SU-DHL-6 (cell line): ENCODE measurements at regions not wholly inside any gene's neighbourhood (a gene's known extent, or its start where the extent isn't known, plus 50 kb on each side); places are given as distances from the start of the nearest gene placed in this dataset.

Experiments
- H2AFZ ChIP-seq: fragments of 200-600 bp; sonication (generic); 2 replicates; pipeline ENCODE4 v1.6.1; 2014; ENCODE audit warnings: low read depth, mild to moderate bottlenecking, moderate library complexity, mixed read lengths, antibody characterized with exemption, low read length; ENCODE audit not compliant: severe bottlenecking
- H3F3A ChIP-seq: fragments of 200-600 bp; shearing (Covaris generic); 2 replicates; pipeline ENCODE4 v1.6.0; 2016; ENCODE audit warnings: antibody characterized with exemption, mild to moderate bottlenecking; ENCODE audit not compliant: insufficient read depth
- H3K27ac ChIP-seq: fragments of 200-600 bp; sonication (generic); 2 replicates; pipeline ENCODE4 v1.5.1; 2016; ENCODE audit warnings: low read depth, mild to moderate bottlenecking, low read length, moderate library complexity, mixed read lengths
- H3K27me3 ChIP-seq: fragments of 200-600 bp; sonication (generic), shearing (Covaris generic); 2 replicates; pipeline ENCODE4 v1.6.0; 2014; ENCODE audit warnings: mild to moderate bottlenecking, low read length
- H3K36me3 ChIP-seq: fragments of 200-600 bp; sonication (generic); 2 replicates; pipeline ENCODE4 v1.6.1; 2014; ENCODE audit warnings: mild to moderate bottlenecking, low read length, mixed read lengths
- H3K4me2 ChIP-seq: fragments of 300-600, 200-600 bp; shearing (Covaris generic), sonication (generic); 2 replicates; pipeline ENCODE4 v1.6.0; 2014; ENCODE audit warnings: low read length, low read depth, mild to moderate bottlenecking; ENCODE audit not compliant: poor library complexity, severe bottlenecking
- H3K4me3 ChIP-seq: fragments of 200-600 bp; sonication (generic); 2 replicates; pipeline ENCODE4 v1.5.1; 2014; ENCODE audit warnings: antibody characterized with exemption, low read length, mild to moderate bottlenecking, mixed read lengths; ENCODE audit not compliant: insufficient read depth, poor library complexity, severe bottlenecking
- H3K79me2 ChIP-seq: fragments of 200-600 bp; sonication (generic); 2 replicates; pipeline ENCODE4 v1.6.1; 2014; ENCODE audit warnings: mild to moderate bottlenecking, low read length, moderate library complexity; ENCODE audit not compliant: insufficient read depth
- H3K9ac ChIP-seq: fragments of 200-600 bp; sonication (generic); 2 replicates; pipeline ENCODE4 v1.7.0; 2014; ENCODE audit warnings: mild to moderate bottlenecking, low read length
- H3K9me2 ChIP-seq: fragments of 200-600 bp; sonication (generic); replicated peaks from 2 replicates; pipeline ENCODE4 v1.6.1; 2014; ENCODE audit warnings: low read length; ENCODE audit not compliant: insufficient read depth
- H3K9me3 ChIP-seq: fragments of 200-600 bp; sonication (generic); 2 replicates; pipeline ENCODE4 v1.6.1; 2014; ENCODE audit warnings: low read length, mixed read lengths; ENCODE audit not compliant: insufficient read depth
- H4K20me1 ChIP-seq: fragments of 200-600 bp; sonication (generic); 2 replicates; pipeline ENCODE4 v1.6.1; 2014; ENCODE audit warnings: low read depth, mild to moderate bottlenecking, antibody characterized with exemption, low read length, moderate library complexity, mixed read lengths
- EZH2phosphoT487 ChIP-seq: fragments of 200-600 bp; sonication (generic), shearing (Covaris generic); conservative IDR thresholded peaks from 2 replicates; pipeline ENCODE4 v1.6.1; 2018; ENCODE audit warnings: mild to moderate bottlenecking, antibody characterized with exemption, low read length, moderate library complexity, mixed read lengths
- TF ChIP-seq, protein P1 (sequence below): fragments of 200-600 bp; sonication (generic); IDR thresholded peaks from one replicate; pipeline ENCODE4 v1.5.1; 2017; ENCODE audit warnings: antibody characterized with exemption, mild to moderate bottlenecking, low read length, moderate library complexity; ENCODE audit not compliant: insufficient read depth, poor library complexity, severe bottlenecking

GRCh38 chr4:71184195-71184781, 154.5 kb upstream of the SLC4A4 start:
- Histone ChIP-seq H3K9me3 (no peaks in the 10 kb centered on the region), H3K27ac (no peak overlapping the region), H2AFZ (no peak overlapping the region), H3K9ac (no peak overlapping the region), H3K79me2 (no peaks in the 10 kb centered on the region), H3K27me3 (no peaks in the 10 kb centered on the region), H4K20me1 (no peaks in the 10 kb centered on the region), H3K9me2 (no peaks in the 10 kb centered on the region), H3K36me3 (no peaks in the 10 kb centered on the region), H3K4me3 (no peak overlapping the region), H3F3A (no peaks in the 10 kb centered on the region), H3K4me2 (no peak overlapping the region)
- TF ChIP-seq, protein P1, sequence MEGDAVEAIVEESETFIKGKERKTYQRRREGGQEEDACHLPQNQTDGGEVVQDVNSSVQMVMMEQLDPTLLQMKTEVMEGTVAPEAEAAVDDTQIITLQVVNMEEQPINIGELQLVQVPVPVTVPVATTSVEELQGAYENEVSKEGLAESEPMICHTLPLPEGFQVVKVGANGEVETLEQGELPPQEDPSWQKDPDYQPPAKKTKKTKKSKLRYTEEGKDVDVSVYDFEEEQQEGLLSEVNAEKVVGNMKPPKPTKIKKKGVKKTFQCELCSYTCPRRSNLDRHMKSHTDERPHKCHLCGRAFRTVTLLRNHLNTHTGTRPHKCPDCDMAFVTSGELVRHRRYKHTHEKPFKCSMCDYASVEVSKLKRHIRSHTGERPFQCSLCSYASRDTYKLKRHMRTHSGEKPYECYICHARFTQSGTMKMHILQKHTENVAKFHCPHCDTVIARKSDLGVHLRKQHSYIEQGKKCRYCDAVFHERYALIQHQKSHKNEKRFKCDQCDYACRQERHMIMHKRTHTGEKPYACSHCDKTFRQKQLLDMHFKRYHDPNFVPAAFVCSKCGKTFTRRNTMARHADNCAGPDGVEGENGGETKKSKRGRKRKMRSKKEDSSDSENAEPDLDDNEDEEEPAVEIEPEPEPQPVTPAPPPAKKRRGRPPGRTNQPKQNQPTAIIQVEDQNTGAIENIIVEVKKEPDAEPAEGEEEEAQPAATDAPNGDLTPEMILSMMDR = peak; percentile 51
- TF ChIP-seq EZH2phosphoT487 = no peak

GRCh38 chr4:71185037-71185436, 153.8 kb upstream of the SLC4A4 start:
- H3K9me2 ChIP-seq = no peaks in the 10 kb centered on the region
- H3K27ac ChIP-seq = no peak overlapping the region
- no peaks in the 10 kb centered on the region for H3K79me2 ChIP-seq
- H4K20me1 ChIP-seq = no peaks in the 10 kb centered on the region
- H3K9me3 ChIP-seq = no peaks in the 10 kb centered on the region
- H3K36me3 ChIP-seq = no peaks in the 10 kb centered on the region
- H3K9ac ChIP-seq = no peak overlapping the region
- H3K27me3 ChIP-seq = no peaks in the 10 kb centered on the region
- no peak overlapping the region for H3K4me2 ChIP-seq
- TF ChIP-seq, protein P1 = no peak
- TF ChIP-seq EZH2phosphoT487 = no peak
- H3F3A ChIP-seq = no peaks in the 10 kb centered on the region
- no peak overlapping the region for H2AFZ ChIP-seq
- no peak overlapping the region for H3K4me3 ChIP-seq

DNA sequence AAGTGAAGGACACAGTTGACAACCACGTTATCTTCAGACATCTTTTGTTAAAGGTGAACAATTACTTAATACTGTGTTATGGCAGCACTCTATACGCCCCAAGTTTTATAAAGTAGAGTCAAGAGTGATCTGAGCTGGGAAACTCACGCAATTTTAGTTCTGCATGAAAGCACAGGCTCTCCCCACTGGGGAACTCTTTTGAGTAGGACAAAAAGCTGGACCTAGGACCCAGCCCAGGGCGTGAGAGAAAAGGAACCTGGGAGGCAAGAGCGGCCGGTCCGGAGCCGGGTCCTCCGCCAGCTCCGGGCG, 152.6 kb upstream of the SLC4A4 start:
- Histone ChIP-seq H4K20me1 (no peaks in the 10 kb centered on the region), H3K9me2 (no peaks in the 10 kb centered on the region), H3K27ac (no peak overlapping the region), H3K79me2 (no peaks in the 10 kb centered on the region), H3K4me2 (no peak overlapping the region), H3K36me3 (no peaks in the 10 kb centered on the region), H3K9me3 (no peaks in the 10 kb centered on the region), H3K4me3 (no peak overlapping the region), H2AFZ (no peak overlapping the region), H3K27me3 (no peaks in the 10 kb centered on the region), H3K9ac (no peak overlapping the region), H3F3A (no peaks in the 10 kb centered on the region)
- TF ChIP-seq, protein P1 = no peak
- TF ChIP-seq EZH2phosphoT487 = no peak
